Neural progenitor cell (in vitro differentiated cells): ENCODE measurements at regions not wholly inside any gene's neighbourhood (a gene's known extent, or its start where the extent isn't known, plus 50 kb on each side); places are given as distances from the start of the nearest gene placed in this dataset.

ENCODE experiments used
- CTCF ChIP-seq: fragments of 200-600 bp; sonication (generic); IDR thresholded peaks from 2 replicates; pipeline ENCODE4 v1.5.1; 2017; ENCODE audit warnings: antibody characterized with exemption, mild to moderate bottlenecking
- EZH2 ChIP-seq: fragments of 200-600 bp; sonication (generic); IDR thresholded peaks from 2 replicates; pipeline ENCODE4 v1.6.1; 2017; ENCODE audit warnings: antibody characterized with exemption, mild to moderate bottlenecking, moderate library complexity
- EZH2phosphoT487 ChIP-seq: fragments of 200-600 bp; sonication (generic); IDR thresholded peaks from 2 replicates; pipeline ENCODE4 v1.6.1; 2017; ENCODE audit warnings: antibody characterized with exemption

GRCh38 chr14:43155258-43155657 is 1351.8 kb downstream of the FSCB start:
- no peak for TF ChIP-seq EZH2phosphoT487
- no peak for TF ChIP-seq CTCF
- no peak for TF ChIP-seq EZH2
